MCF 10A (cell line): ENCODE measurements at regions not wholly inside any gene's neighbourhood (a gene's known extent, or its start where the extent isn't known, plus 50 kb on each side); places are given as distances from the start of the nearest gene placed in this dataset.

Experiments used
- BruUV-seq: library from RNA; stranded (reverse); fragments of 400-500 nt; replicated peaks from 2 replicates; lab custom pipeline; 2021; lab: Mats Ljungman, UMichigan
- CTCF ChIA-PET: fragments of 300-600 bp; sonication (Branson Sonifier 250); formaldehyde crosslinking; extraction: SDS; loops from one replicate; lab custom pipeline; 2021; ENCODE audit warnings: antibody characterized with exemption, inconsistent platforms; lab: Yijun Ruan, JAX
- POLR2A ChIA-PET: fragments of 300-600, 350-650 bp; sonication (Branson Sonifier 250); formaldehyde crosslinking; extraction: SDS; loops from one replicate; lab custom pipeline; 2020; ENCODE audit warnings: antibody characterized with exemption, inconsistent platforms; lab: Yijun Ruan, JAX
- DNase-seq: peaks from one replicate; pipeline ENCODE4 v3.0.0-alpha.2; 2018; ENCODE audit not compliant: unreplicated experiment
- H3K27ac Mint-ChIP-seq: one replicate; pipeline ENCODE4 v1.8.0; 2022; ENCODE audit warnings: mild to moderate bottlenecking, low read depth, mixed read lengths; ENCODE audit not compliant: unreplicated experiment
- H3K27me3 Mint-ChIP-seq: one replicate; pipeline ENCODE4 v1.8.0; 2022; ENCODE audit warnings: mixed read lengths; ENCODE audit not compliant: insufficient read depth, unreplicated experiment
- H3K36me3 Mint-ChIP-seq: one replicate; pipeline ENCODE4 v1.8.0; 2022; ENCODE audit warnings: mild to moderate bottlenecking, moderate library complexity, mixed read lengths; ENCODE audit not compliant: insufficient read depth, unreplicated experiment
- H3K4me1 Mint-ChIP-seq: one replicate; pipeline ENCODE4 v1.8.0; 2022; ENCODE audit warnings: mixed read lengths; ENCODE audit not compliant: insufficient read depth, unreplicated experiment
- H3K4me3 Mint-ChIP-seq: one replicate; pipeline ENCODE4 v1.8.0; 2022; ENCODE audit warnings: mild to moderate bottlenecking, moderate library complexity, mixed read lengths; ENCODE audit not compliant: unreplicated experiment
- H3K9me3 Mint-ChIP-seq: one replicate; pipeline ENCODE4 v1.8.0; 2022; ENCODE audit warnings: mixed read lengths; ENCODE audit not compliant: unreplicated experiment
- CTCF ChIP-seq: fragments of 200-600 bp; IDR thresholded peaks from one replicate; pipeline ENCODE4 v1.8.0; 2022; ENCODE audit warnings: antibody characterized with exemption, mild to moderate bottlenecking; ENCODE audit not compliant: unreplicated experiment
- intact Hi-C: fragments of 100-400 bp; cut with micrococcal nuclease; formaldehyde crosslinking; loops from 2 replicates; pipeline ENCODE4 v1.14.1; 2022

- Mint-ChIP-seq H3K9me3 (no peaks in the 10 kb centered on the region), H3K36me3 (no peaks in the 10 kb centered on the region), H3K4me1 (peaks cover 6% of the 10 kb centered on the region), H3K27me3 (no peaks in the 10 kb centered on the region), H3K4me3 (no peak overlapping the region), H3K27ac (no peak overlapping the region)
- intact Hi-C loops: no loop called here
- POLR2A ChIA-PET: no interaction called here
- DNase-seq: no peak
- CTCF ChIA-PET: no interaction called here
- TF ChIP-seq CTCF: no peak
- BruUV-seq: no TSS peak
These were observed 140.5 kb upstream of the SLC30A5 start for GRCh38 chr5:68953231-68953874.

GRCh38 chr5:68953875-68954617, 139.8 kb upstream of the SLC30A5 start:
- intact Hi-C loops: no loop called here
- Mint-ChIP-seq H3K27ac (no peak overlapping the region), H3K4me3 (no peak overlapping the region), H3K9me3 (no peaks in the 10 kb centered on the region), H3K27me3 (no peaks in the 10 kb centered on the region), H3K36me3 (no peaks in the 10 kb centered on the region), H3K4me1 (peaks cover 6% of the 10 kb centered on the region)
- TF ChIP-seq CTCF: no peak
- DNase-seq: no peak
- CTCF ChIA-PET: no interaction called here
- POLR2A ChIA-PET: no interaction called here
- no TSS peak for BruUV-seq

- H3K27ac Mint-ChIP-seq: no peak overlapping the region
- ChIA-PET CTCF (no interaction called here), POLR2A (no interaction called here)
- TF ChIP-seq CTCF: no peak
- no TSS peak for BruUV-seq
- H3K4me3 Mint-ChIP-seq: no peak overlapping the region
- no peak for DNase-seq
- intact Hi-C loops: no loop called here
- no peaks in the 10 kb centered on the region for H3K27me3 Mint-ChIP-seq
- H3K36me3 Mint-ChIP-seq: no peaks in the 10 kb centered on the region
- peaks cover 6% of the 10 kb centered on the region for H3K4me1 Mint-ChIP-seq
- no peaks in the 10 kb centered on the region for H3K9me3 Mint-ChIP-seq
These were observed 139.2 kb upstream of the SLC30A5 start for GRCh38 chr5:68954618-68954910.

- no peaks in the 10 kb centered on the region for H3K9me3 Mint-ChIP-seq
- no peak overlapping the region for H3K27ac Mint-ChIP-seq
- no peak overlapping the region for H3K4me3 Mint-ChIP-seq
- no peaks in the 10 kb centered on the region for H3K27me3 Mint-ChIP-seq
- TF ChIP-seq CTCF: no peak
- no peak for DNase-seq
- CTCF ChIA-PET: no interaction called here
- no TSS peak for BruUV-seq
- no peaks in the 10 kb centered on the region for H3K36me3 Mint-ChIP-seq
- H3K4me1 Mint-ChIP-seq: peaks cover 1% of the 10 kb centered on the region
- POLR2A ChIA-PET: no interaction called here
- intact Hi-C loops: no loop called here
These were observed 136.2 kb upstream of the SLC30A5 start for GRCh38 chr5:68957591-68957990.
